VCaP (cell line): ENCODE measurements at regions not wholly inside any gene's neighbourhood (a gene's known extent, or its start where the extent isn't known, plus 50 kb on each side); places are given as distances from the start of the nearest gene placed in this dataset.

ENCODE experiments used
- H3K27ac ChIP-seq: fragments of 450-650 bp; 2 replicates; pipeline ENCODE4 v1.5.1; 2017
- CTCF ChIP-seq: fragments of 450-650 bp; conservative IDR thresholded peaks from 2 replicates; pipeline ENCODE4 v1.5.1; 2017; ENCODE audit warnings: mild to moderate bottlenecking, moderate library complexity

- TF ChIP-seq CTCF, result no peak
- H3K27ac ChIP-seq, result no peak overlapping the region
These were observed 493.9 kb upstream of the RASGRP1 start for GRCh38 chr15:39058351-39059131.

GRCh38 chr15:39059917-39060316 is 495.3 kb upstream of the RASGRP1 start:
- no peak overlapping the region for H3K27ac ChIP-seq
- no peak for TF ChIP-seq CTCF

GRCh38 chr15:39061952-39062464 is 497.4 kb upstream of the RASGRP1 start:
- no peak for TF ChIP-seq CTCF
- no peak overlapping the region for H3K27ac ChIP-seq

GRCh38 chr15:39066677-39067076 is 502.1 kb upstream of the RASGRP1 start:
- TF ChIP-seq CTCF, result no peak

GRCh38 chr15:39074341-39074985 is 506.4 kb upstream of the THBS1 start:
- TF ChIP-seq CTCF, result no peak
- no peak overlapping the region for H3K27ac ChIP-seq

More at GRCh38 chr15:39066677-39067076, 502.1 kb upstream of the RASGRP1 start:
- no peak overlapping the region for H3K27ac ChIP-seq

GRCh38 chr15:39075311-39075710 is 505.6 kb upstream of the THBS1 start:
- TF ChIP-seq CTCF, result no peak
- no peak overlapping the region for H3K27ac ChIP-seq

GRCh38 chr15:39075756-39076341 is 505.0 kb upstream of the THBS1 start:
- no peak overlapping the region for H3K27ac ChIP-seq
- TF ChIP-seq CTCF, result no peak
